ENCODE measurements at regions not wholly inside any gene's neighbourhood (a gene's known extent, or its start where the extent isn't known, plus 50 kb on each side); places are given as distances from the start of the nearest gene placed in this dataset.

GRCh38 chr20:48017992-48018391 lies 232.7 kb upstream of the SULF2 start:
- H3K4me3 ChIP-seq (ENCODE audit: low read length): no peak overlapping the region
- no peaks in the 10 kb centered on the region for H3F3A ChIP-seq (ENCODE audit: control insufficient read depth, insufficient read depth)
- H3K36me3 ChIP-seq (ENCODE audit: control insufficient read depth, low read length): no peaks in the 10 kb centered on the region
- no peaks in the 10 kb centered on the region for H4K20me1 ChIP-seq (ENCODE audit: control insufficient read depth, insufficient read depth, low read depth, low read length)
- no peak overlapping the region for H3K4me2 ChIP-seq (ENCODE audit: low read length)
- no peak for TF ChIP-seq EZH2phosphoT487 (IDR thresholded peaks at IDR 0.05; ENCODE audit: borderline replicate concordance, low read length)
- TF ChIP-seq, protein P1, sequence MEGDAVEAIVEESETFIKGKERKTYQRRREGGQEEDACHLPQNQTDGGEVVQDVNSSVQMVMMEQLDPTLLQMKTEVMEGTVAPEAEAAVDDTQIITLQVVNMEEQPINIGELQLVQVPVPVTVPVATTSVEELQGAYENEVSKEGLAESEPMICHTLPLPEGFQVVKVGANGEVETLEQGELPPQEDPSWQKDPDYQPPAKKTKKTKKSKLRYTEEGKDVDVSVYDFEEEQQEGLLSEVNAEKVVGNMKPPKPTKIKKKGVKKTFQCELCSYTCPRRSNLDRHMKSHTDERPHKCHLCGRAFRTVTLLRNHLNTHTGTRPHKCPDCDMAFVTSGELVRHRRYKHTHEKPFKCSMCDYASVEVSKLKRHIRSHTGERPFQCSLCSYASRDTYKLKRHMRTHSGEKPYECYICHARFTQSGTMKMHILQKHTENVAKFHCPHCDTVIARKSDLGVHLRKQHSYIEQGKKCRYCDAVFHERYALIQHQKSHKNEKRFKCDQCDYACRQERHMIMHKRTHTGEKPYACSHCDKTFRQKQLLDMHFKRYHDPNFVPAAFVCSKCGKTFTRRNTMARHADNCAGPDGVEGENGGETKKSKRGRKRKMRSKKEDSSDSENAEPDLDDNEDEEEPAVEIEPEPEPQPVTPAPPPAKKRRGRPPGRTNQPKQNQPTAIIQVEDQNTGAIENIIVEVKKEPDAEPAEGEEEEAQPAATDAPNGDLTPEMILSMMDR (IDR thresholded peaks at IDR 0.05; ENCODE audit: low read depth, low read length, poor library complexity, severe bottlenecking): no peak
- no peaks in the 10 kb centered on the region for H3K4me1 ChIP-seq (ENCODE audit: control insufficient read depth, low read length)
- H3K27ac ChIP-seq (ENCODE audit: low read depth, low read length): no peak overlapping the region
- H3K27me3 ChIP-seq (ENCODE audit: control insufficient read depth, low read length): peaks cover 3% of the 10 kb centered on the region; the same call in 1 of the 2 replicates
- H3K9me2 ChIP-seq (replicated peaks; ENCODE audit: control insufficient read depth, low read length): no peaks in the 10 kb centered on the region
- no peaks in the 10 kb centered on the region for H3K9me3 ChIP-seq (ENCODE audit: control insufficient read depth, insufficient read depth, low read length)
- no peaks in the 10 kb centered on the region for H3K79me2 ChIP-seq (ENCODE audit: control insufficient read depth, low read length)

- H3K4me3 ChIP-seq (ENCODE audit: low read length): no peak overlapping the region
- H3K9me3 ChIP-seq (ENCODE audit: control insufficient read depth, insufficient read depth, low read length): peaks cover 2% of the 10 kb centered on the region; the same call in 1 of the 2 replicates
- no peak overlapping the region for H3K4me2 ChIP-seq (ENCODE audit: low read length)
- no peaks in the 10 kb centered on the region for H3F3A ChIP-seq (ENCODE audit: control insufficient read depth, insufficient read depth)
- H3K27ac ChIP-seq (ENCODE audit: low read depth, low read length): no peak overlapping the region
- no peaks in the 10 kb centered on the region for H3K9me2 ChIP-seq (replicated peaks; ENCODE audit: control insufficient read depth, low read length)
- H4K20me1 ChIP-seq (ENCODE audit: control insufficient read depth, insufficient read depth, low read depth, low read length): no peaks in the 10 kb centered on the region
- H3K27me3 ChIP-seq (ENCODE audit: control insufficient read depth, low read length): peaks cover 3% of the 10 kb centered on the region; the same call in 1 of the 2 replicates
- H3K79me2 ChIP-seq (ENCODE audit: control insufficient read depth, low read length): no peaks in the 10 kb centered on the region
- TF ChIP-seq, protein P1 (IDR thresholded peaks at IDR 0.05; ENCODE audit: low read depth, low read length, poor library complexity, severe bottlenecking): no peak
- no peak for TF ChIP-seq EZH2phosphoT487 (IDR thresholded peaks at IDR 0.05; ENCODE audit: borderline replicate concordance, low read length)
- no peaks in the 10 kb centered on the region for H3K4me1 ChIP-seq (ENCODE audit: control insufficient read depth, low read length)
- no peaks in the 10 kb centered on the region for H3K36me3 ChIP-seq (ENCODE audit: control insufficient read depth, low read length)
Measured at GRCh38 chr20:48017509-48017908, 232.2 kb upstream of the SULF2 start.

DNA sequence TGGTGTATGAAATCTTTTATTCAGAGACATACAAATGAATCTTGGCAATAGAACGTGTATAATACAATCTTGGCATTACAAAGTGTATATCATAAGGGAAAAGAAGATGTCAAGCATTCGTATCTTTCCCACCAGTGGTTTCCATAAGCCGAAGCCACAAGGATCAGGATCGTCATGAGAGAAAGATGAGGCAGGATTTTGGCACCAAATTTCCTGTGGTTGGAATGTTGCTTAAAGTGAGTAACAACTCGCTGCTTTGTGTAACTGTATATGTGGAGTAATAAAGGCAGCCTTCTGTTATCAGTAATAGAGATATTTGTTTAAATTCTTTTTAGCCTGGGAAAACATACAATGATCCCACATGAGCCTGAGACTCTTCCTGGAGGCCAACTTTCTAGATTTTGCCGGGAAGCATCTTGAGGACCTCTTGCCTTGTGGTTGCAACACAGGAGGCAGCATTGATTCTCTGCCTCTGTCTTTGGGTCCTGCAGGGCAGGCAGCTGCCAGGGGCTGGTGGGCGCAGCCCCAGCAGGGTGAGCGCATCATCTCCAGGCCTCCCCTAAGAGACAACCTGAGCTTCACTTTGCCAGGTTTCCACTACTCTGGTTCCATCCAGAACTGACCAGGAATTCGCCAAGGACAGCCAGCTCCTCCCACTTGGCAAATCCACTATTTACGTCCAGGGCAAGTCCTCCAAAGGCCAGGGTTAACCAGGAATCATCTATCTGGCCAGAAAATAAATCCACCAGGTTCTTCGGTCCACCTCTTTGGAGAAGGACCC lies 230.9 kb upstream of the SULF2 start:
- Histone ChIP-seq H3K36me3 (ENCODE audit: control insufficient read depth, low read length) (no peaks in the 10 kb centered on the region), H3F3A (ENCODE audit: control insufficient read depth, insufficient read depth) (no peaks in the 10 kb centered on the region), H3K27me3 (ENCODE audit: control insufficient read depth, low read length) (no peaks in the 10 kb centered on the region), H3K4me1 (ENCODE audit: control insufficient read depth, low read length) (no peaks in the 10 kb centered on the region), H3K4me2 (ENCODE audit: low read length) (no peak overlapping the region), H4K20me1 (ENCODE audit: control insufficient read depth, insufficient read depth, low read depth, low read length) (no peaks in the 10 kb centered on the region), H3K27ac (ENCODE audit: low read depth, low read length) (no peak overlapping the region), H3K9me2 (replicated peaks; ENCODE audit: control insufficient read depth, low read length) (no peaks in the 10 kb centered on the region), H3K9me3 (ENCODE audit: control insufficient read depth, insufficient read depth, low read length) (peaks cover 7% of the 10 kb centered on the region; the same call in 1 of the 2 replicates), H3K4me3 (ENCODE audit: low read length) (no peak overlapping the region), H3K79me2 (ENCODE audit: control insufficient read depth, low read length) (no peaks in the 10 kb centered on the region)
- TF ChIP-seq, protein P1 (IDR thresholded peaks at IDR 0.05; ENCODE audit: low read depth, low read length, poor library complexity, severe bottlenecking): no peak
- TF ChIP-seq EZH2phosphoT487 (IDR thresholded peaks at IDR 0.05; ENCODE audit: borderline replicate concordance, low read length): no peak
